ENCODE measurements at regions not wholly inside any gene's neighbourhood (a gene's known extent, or its start where the extent isn't known, plus 50 kb on each side); places are given as distances from the start of the nearest gene placed in this dataset.
"Not testable (repeated sequence)": the region's sequence is repeated elsewhere in the genome, so short reads cannot be mapped to it uniquely, and the experiment has no call there.

GRCh38 chr16:65809627-65810026 lies 556.9 kb upstream of the CDH5 start:
- CTCF ChIA-PET, result no interaction called here
- POLR2A ChIA-PET, result no interaction called here
- TF ChIP-seq L3MBTL2 (conservative IDR thresholded peaks at IDR 0.05), result no peak
- DNase-seq (ENCODE audit: extremely low spot score), result no peak

- TF ChIP-seq TARDBP (IDR thresholded peaks at IDR 0.05), result no peak
- no peak for TF ChIP-seq FOXK2 (IDR thresholded peaks at IDR 0.05)
- no peak for TF ChIP-seq FOXM1 (IDR thresholded peaks at IDR 0.05; ENCODE audit: borderline replicate concordance)
- no peak for DNase-seq (ENCODE audit: extremely low spot score)
- POLR2A ChIA-PET, result no interaction called here
- CTCF ChIA-PET, result no interaction called here
Observed at GRCh38 chr16:65808790-65809189, 557.7 kb upstream of the CDH5 start.

GRCh38 chr16:65807858-65808257 lies 558.6 kb upstream of the CDH5 start:
- POLR2A ChIA-PET, result no interaction called here
- CTCF ChIA-PET, result no interaction called here

GRCh38 chr16:65805704-65806103 lies 560.8 kb upstream of the CDH5 start:
- CTCF ChIA-PET; POLR2A ChIA-PET; DNase-seq (ENCODE audit: extremely low spot score): not testable (repeated sequence)

More at GRCh38 chr16:65807858-65808257, 558.6 kb upstream of the CDH5 start:
- no peak for TF ChIP-seq ELF4 (IDR thresholded peaks at IDR 0.05)
- TF ChIP-seq BHLHE40 (IDR thresholded peaks at IDR 0.05; ENCODE audit: borderline replicate concordance), result no peak
- TF ChIP-seq FOXA1 (IDR thresholded peaks at IDR 0.05), result no peak
- TF ChIP-seq LEF1 (IDR thresholded peaks at IDR 0.05; ENCODE audit: borderline replicate concordance), result no peak
- no peak for TF ChIP-seq NFRKB (IDR thresholded peaks at IDR 0.05)
- TF ChIP-seq PKNOX1 (IDR thresholded peaks at IDR 0.05), result no peak
- TF ChIP-seq SUZ12 (IDR thresholded peaks at IDR 0.05), result no peak
- no peak for TF ChIP-seq L3MBTL2 (conservative IDR thresholded peaks at IDR 0.05)
- no peak for TF ChIP-seq SP1 (IDR thresholded peaks at IDR 0.05)
- no peak for TF ChIP-seq ARNT (IDR thresholded peaks at IDR 0.05)
- no peak for TF ChIP-seq HDGF (IDR thresholded peaks at IDR 0.05; ENCODE audit: borderline replicate concordance)
- TF ChIP-seq FOXM1 (IDR thresholded peaks at IDR 0.05; ENCODE audit: borderline replicate concordance), result no peak
- TF ChIP-seq ZNF384 (IDR thresholded peaks at IDR 0.05), result no peak
- no peak for TF ChIP-seq TARDBP (IDR thresholded peaks at IDR 0.05)
- TF ChIP-seq CTBP1 (IDR thresholded peaks at IDR 0.05; ENCODE audit: borderline replicate concordance), result no peak
- no peak for TF ChIP-seq FOXK2 (IDR thresholded peaks at IDR 0.05)
- no peak for DNase-seq (ENCODE audit: extremely low spot score)

- TF ChIP-seq SUZ12 (IDR thresholded peaks at IDR 0.05) (no peak), HDGF (IDR thresholded peaks at IDR 0.05; ENCODE audit: borderline replicate concordance) (no peak), ELF4 (IDR thresholded peaks at IDR 0.05) (no peak), LEF1 (IDR thresholded peaks at IDR 0.05; ENCODE audit: borderline replicate concordance) (no peak), CTBP1 (IDR thresholded peaks at IDR 0.05; ENCODE audit: borderline replicate concordance) (no peak), SP1 (IDR thresholded peaks at IDR 0.05) (no peak), FOXK2 (IDR thresholded peaks at IDR 0.05) (no peak), ZNF384 (IDR thresholded peaks at IDR 0.05) (no peak), FOXA1 (IDR thresholded peaks at IDR 0.05) (no peak), TARDBP (IDR thresholded peaks at IDR 0.05) (no peak)
- CTCF ChIA-PET, result no interaction called here
- DNase-seq (ENCODE audit: extremely low spot score), result no peak
- POLR2A ChIA-PET, result no interaction called here
Observed at GRCh38 chr16:65796481-65796880, 570.0 kb upstream of the CDH5 start.

GRCh38 chr16:65794973-65795372 lies 571.5 kb upstream of the CDH5 start:
- ChIA-PET CTCF (no interaction called here), POLR2A (no interaction called here)
- DNase-seq (ENCODE audit: extremely low spot score), result no peak
- TF ChIP-seq CTBP1 (IDR thresholded peaks at IDR 0.05; ENCODE audit: borderline replicate concordance) (no peak), LEF1 (IDR thresholded peaks at IDR 0.05; ENCODE audit: borderline replicate concordance) (no peak), NFRKB (IDR thresholded peaks at IDR 0.05) (no peak), TARDBP (IDR thresholded peaks at IDR 0.05) (no peak), FOXA1 (IDR thresholded peaks at IDR 0.05) (no peak), PKNOX1 (IDR thresholded peaks at IDR 0.05) (no peak), SUZ12 (IDR thresholded peaks at IDR 0.05) (no peak), HDGF (IDR thresholded peaks at IDR 0.05; ENCODE audit: borderline replicate concordance) (no peak), FOXK2 (IDR thresholded peaks at IDR 0.05) (no peak), L3MBTL2 (conservative IDR thresholded peaks at IDR 0.05) (no peak), BHLHE40 (IDR thresholded peaks at IDR 0.05; ENCODE audit: borderline replicate concordance) (no peak), ZNF384 (IDR thresholded peaks at IDR 0.05) (no peak), ELF4 (IDR thresholded peaks at IDR 0.05) (no peak), FOXM1 (IDR thresholded peaks at IDR 0.05; ENCODE audit: borderline replicate concordance) (no peak), ARNT (IDR thresholded peaks at IDR 0.05) (no peak)

- CTCF ChIA-PET, result no interaction called here
- no peak for TF ChIP-seq CTBP1 (IDR thresholded peaks at IDR 0.05; ENCODE audit: borderline replicate concordance)
- TF ChIP-seq SP1 (IDR thresholded peaks at IDR 0.05), result no peak
- TF ChIP-seq ARNT (IDR thresholded peaks at IDR 0.05), result no peak
- TF ChIP-seq HDGF (IDR thresholded peaks at IDR 0.05; ENCODE audit: borderline replicate concordance), result no peak
- no peak for TF ChIP-seq L3MBTL2 (conservative IDR thresholded peaks at IDR 0.05)
- no peak for TF ChIP-seq FOXM1 (IDR thresholded peaks at IDR 0.05; ENCODE audit: borderline replicate concordance)
- TF ChIP-seq FOXK2 (IDR thresholded peaks at IDR 0.05), result no peak
- TF ChIP-seq NFRKB (IDR thresholded peaks at IDR 0.05), result no peak
- DNase-seq (ENCODE audit: extremely low spot score), result no peak
- POLR2A ChIA-PET, result no interaction called here
Observed at GRCh38 chr16:65793781-65794180, 572.7 kb upstream of the CDH5 start.

GRCh38 chr16:65790768-65791167 lies 575.7 kb upstream of the CDH5 start:
- CTCF ChIA-PET, result no interaction called here
- POLR2A ChIA-PET, result no interaction called here
- TF ChIP-seq CTBP1 (IDR thresholded peaks at IDR 0.05; ENCODE audit: borderline replicate concordance), result no peak
- no peak for TF ChIP-seq SUZ12 (IDR thresholded peaks at IDR 0.05)
- TF ChIP-seq SP1 (IDR thresholded peaks at IDR 0.05), result no peak
- no peak for TF ChIP-seq FOXA1 (IDR thresholded peaks at IDR 0.05)
- TF ChIP-seq NFRKB (IDR thresholded peaks at IDR 0.05), result no peak
- no peak for TF ChIP-seq PKNOX1 (IDR thresholded peaks at IDR 0.05)
- TF ChIP-seq BHLHE40 (IDR thresholded peaks at IDR 0.05; ENCODE audit: borderline replicate concordance), result no peak
- no peak for TF ChIP-seq LEF1 (IDR thresholded peaks at IDR 0.05; ENCODE audit: borderline replicate concordance)
- TF ChIP-seq FOXM1 (IDR thresholded peaks at IDR 0.05; ENCODE audit: borderline replicate concordance), result no peak
- TF ChIP-seq L3MBTL2 (conservative IDR thresholded peaks at IDR 0.05), result no peak
- no peak for TF ChIP-seq ARNT (IDR thresholded peaks at IDR 0.05)
- no peak for TF ChIP-seq TARDBP (IDR thresholded peaks at IDR 0.05)
- no peak for TF ChIP-seq HDGF (IDR thresholded peaks at IDR 0.05; ENCODE audit: borderline replicate concordance)
- TF ChIP-seq FOXK2 (IDR thresholded peaks at IDR 0.05), result no peak
- TF ChIP-seq ELF4 (IDR thresholded peaks at IDR 0.05), result no peak
- TF ChIP-seq ZNF384 (IDR thresholded peaks at IDR 0.05), result no peak
- no peak for DNase-seq (ENCODE audit: extremely low spot score)

Data from HEK293T (cell line).